Esophagus muscularis mucosa (tissue), 4 donors: ENCODE measurements at regions not wholly inside any gene's neighbourhood (a gene's known extent, or its start where the extent isn't known, plus 50 kb on each side); places are given as distances from the start of the nearest gene placed in this dataset.

ENCODE experiments used
- EP300 ChIP-seq: sonication (generic); formaldehyde crosslinking; IDR thresholded peaks from one replicate; pipeline ENCODE4 v1.6.1; 2017; ENCODE audit warnings: antibody characterized with exemption
- POLR2A ChIP-seq: fragments of 450-650 bp; IDR thresholded peaks from one replicate; pipeline ENCODE4 v1.6.1; 2017; ENCODE audit warnings: antibody characterized with exemption, moderate library complexity, mild to moderate bottlenecking, low read depth
- TF ChIP-seq, protein P1 (sequence below), 3 experiments: fragments of 200-600 bp in 2 of 3; fragments of 450-650 bp in 1 of 3; sonication (generic) in 2 of 3; IDR thresholded peaks; one replicate each; pipeline ENCODE4 v1.5.1; 2017 to 2019; ENCODE audit warnings: antibody characterized with exemption in 3 of 3, mild to moderate bottlenecking in 2 of 3, moderate library complexity in 1 of 3

DNA sequence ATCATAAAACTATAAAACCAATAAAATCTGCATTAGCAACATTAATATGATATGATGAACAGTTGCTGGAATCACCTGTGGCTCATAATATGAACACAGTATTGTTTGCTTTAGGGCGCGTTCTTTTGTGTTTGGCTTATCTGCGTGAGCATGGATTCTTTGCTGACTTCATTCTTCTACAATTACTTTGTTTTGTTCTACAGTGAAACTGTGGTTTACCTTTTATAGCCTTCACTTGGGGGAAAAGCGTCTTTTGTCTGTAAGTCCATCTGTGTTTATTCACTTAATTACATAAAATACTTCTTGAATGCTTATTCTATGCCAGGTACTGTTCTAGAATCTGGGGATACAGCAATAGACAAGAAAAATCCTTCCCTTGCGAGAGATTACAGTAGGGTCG lies 74.0 kb upstream of the SEC11C start:
- TF ChIP-seq, protein P1, sequence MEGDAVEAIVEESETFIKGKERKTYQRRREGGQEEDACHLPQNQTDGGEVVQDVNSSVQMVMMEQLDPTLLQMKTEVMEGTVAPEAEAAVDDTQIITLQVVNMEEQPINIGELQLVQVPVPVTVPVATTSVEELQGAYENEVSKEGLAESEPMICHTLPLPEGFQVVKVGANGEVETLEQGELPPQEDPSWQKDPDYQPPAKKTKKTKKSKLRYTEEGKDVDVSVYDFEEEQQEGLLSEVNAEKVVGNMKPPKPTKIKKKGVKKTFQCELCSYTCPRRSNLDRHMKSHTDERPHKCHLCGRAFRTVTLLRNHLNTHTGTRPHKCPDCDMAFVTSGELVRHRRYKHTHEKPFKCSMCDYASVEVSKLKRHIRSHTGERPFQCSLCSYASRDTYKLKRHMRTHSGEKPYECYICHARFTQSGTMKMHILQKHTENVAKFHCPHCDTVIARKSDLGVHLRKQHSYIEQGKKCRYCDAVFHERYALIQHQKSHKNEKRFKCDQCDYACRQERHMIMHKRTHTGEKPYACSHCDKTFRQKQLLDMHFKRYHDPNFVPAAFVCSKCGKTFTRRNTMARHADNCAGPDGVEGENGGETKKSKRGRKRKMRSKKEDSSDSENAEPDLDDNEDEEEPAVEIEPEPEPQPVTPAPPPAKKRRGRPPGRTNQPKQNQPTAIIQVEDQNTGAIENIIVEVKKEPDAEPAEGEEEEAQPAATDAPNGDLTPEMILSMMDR (IDR thresholded peaks at IDR 0.05) = no peak
- TF ChIP-seq POLR2A (no peak), EP300 (no peak)
